Activated CD4-positive, alpha-beta memory T cell treated with anti-CD3 and anti-CD28 coated beads, Interleukin-2, amount 10 ng/mL, durations not matched to agents 7 days and 5 days (primary cell): ENCODE measurements at regions not wholly inside any gene's neighbourhood (a gene's known extent, or its start where the extent isn't known, plus 50 kb on each side); places are given as distances from the start of the nearest gene placed in this dataset.
A peak's percentile ranks its signal among the peaks of the same experiment; 100 is the strongest.
"Not testable (repeated sequence)": the region's sequence is repeated elsewhere in the genome, so short reads cannot be mapped to it uniquely, and the experiment has no call there.

Source experiments
- CTCF ChIA-PET: fragments of 350-600 bp; sonication (Branson Sonifier 250); formaldehyde crosslinking; loops from one replicate; lab custom pipeline; 2021; ENCODE audit warnings: antibody characterized with exemption, inconsistent platforms; lab: Charles Lee
- POLR2A ChIA-PET: fragments of 350-600 bp; sonication (Branson Sonifier 250); formaldehyde crosslinking; loops from one replicate; lab custom pipeline; 2021; ENCODE audit warnings: antibody characterized with exemption; lab: Charles Lee
- DNase-seq: peaks from one replicate; pipeline ENCODE4 v3.0.0-alpha.2; 2020
- H3K27ac Mint-ChIP-seq: one replicate; pipeline ENCODE4 v1.8.0; 2021; ENCODE audit warnings: mild to moderate bottlenecking, mixed read lengths
- H3K27me3 Mint-ChIP-seq: one replicate; pipeline ENCODE4 v1.8.0; 2021; ENCODE audit warnings: mixed read lengths
- H3K36me3 Mint-ChIP-seq: one replicate; pipeline ENCODE4 v1.8.0; 2021; ENCODE audit warnings: low read depth, mixed read lengths
- H3K4me1 Mint-ChIP-seq: one replicate; pipeline ENCODE4 v1.8.0; 2021; ENCODE audit warnings: mixed read lengths
- H3K4me3 Mint-ChIP-seq: one replicate; pipeline ENCODE4 v1.8.0; 2021; ENCODE audit warnings: mild to moderate bottlenecking, mixed read lengths
- H3K9me3 Mint-ChIP-seq: one replicate; pipeline ENCODE4 v1.8.0; 2021; ENCODE audit warnings: mixed read lengths

DNA sequence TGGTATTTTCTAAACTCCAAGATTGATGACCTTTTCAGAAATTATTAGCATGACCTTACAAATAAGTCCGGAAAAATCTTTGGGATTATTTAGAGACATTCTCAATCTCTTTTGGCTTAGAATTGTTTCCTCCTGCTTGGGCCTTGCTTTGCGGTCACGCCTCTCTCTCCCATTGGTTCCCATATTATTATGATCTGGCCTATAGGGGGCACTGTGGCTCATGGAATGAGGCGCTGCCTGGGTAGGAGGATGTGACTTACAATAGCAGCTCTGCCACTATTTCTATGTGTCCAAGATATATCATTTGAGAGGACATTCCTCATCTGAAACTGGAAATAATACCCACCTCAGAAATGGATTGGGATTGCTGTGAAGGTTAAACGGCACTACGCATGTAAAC lies 464.9 kb downstream of the MFSD1 start:
- no peaks in the 10 kb centered on the region for H3K36me3 Mint-ChIP-seq
- H3K4me3 Mint-ChIP-seq, result no peak overlapping the region
- H3K4me1 Mint-ChIP-seq, result peaks cover 2% of the 10 kb centered on the region
- no peak for DNase-seq
- CTCF ChIA-PET, result interaction anchor here (0.7 to 1.4 kb wide), 2 partner anchors 10 to 11 kb away, joined by 3 to 6 read pairs; no protein-coding TSS in a partner anchor
- H3K9me3 Mint-ChIP-seq, result no peaks in the 10 kb centered on the region
- POLR2A ChIA-PET, result no interaction called here
- H3K27ac Mint-ChIP-seq, result no peak overlapping the region
- no peaks in the 10 kb centered on the region for H3K27me3 Mint-ChIP-seq

DNA sequence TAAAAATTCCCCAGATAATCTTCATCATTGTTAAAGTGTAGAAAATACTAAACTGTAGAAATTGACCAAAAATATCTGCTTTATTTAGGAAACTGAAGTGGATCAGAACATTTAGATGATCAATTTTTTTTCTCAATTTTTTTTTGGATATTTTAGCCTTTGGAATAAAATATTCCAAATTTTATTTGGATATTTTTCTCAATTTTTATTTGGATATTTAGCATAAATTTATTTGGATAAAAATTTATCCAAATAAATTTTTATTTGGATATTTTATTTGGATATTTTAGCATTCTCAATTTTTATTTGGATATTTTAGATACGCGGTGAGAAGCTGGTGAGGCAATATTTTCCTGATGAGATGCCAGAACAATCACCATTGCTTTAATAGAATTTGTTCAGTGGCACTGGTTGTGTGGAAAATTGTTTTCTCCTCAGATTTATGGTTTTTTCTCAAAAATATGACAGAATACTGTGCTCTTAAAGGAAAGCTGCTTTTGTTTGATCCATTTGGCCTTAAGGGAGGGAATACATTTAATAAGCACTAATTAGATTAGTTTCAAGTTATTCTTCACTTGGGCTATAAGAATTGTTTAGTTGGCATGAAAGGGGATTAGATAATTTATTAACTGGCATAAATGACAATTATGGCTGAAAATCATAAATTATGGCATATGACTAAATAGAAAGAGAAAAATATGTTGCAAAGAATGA lies 470.1 kb downstream of the MFSD1 start:
- DNase-seq, result no peak
- no peaks in the 10 kb centered on the region for H3K27me3 Mint-ChIP-seq
- no peaks in the 10 kb centered on the region for H3K4me1 Mint-ChIP-seq
- H3K9me3 Mint-ChIP-seq, result no peaks in the 10 kb centered on the region
- ChIA-PET POLR2A (no interaction called here), CTCF (no interaction called here)
- H3K36me3 Mint-ChIP-seq, result no peaks in the 10 kb centered on the region
- H3K27ac Mint-ChIP-seq, result no peak overlapping the region
- H3K4me3 Mint-ChIP-seq, result no peak overlapping the region

- POLR2A ChIA-PET, result no interaction called here
- Mint-ChIP-seq H3K4me3 (no peak overlapping the region), H3K27ac (no peak overlapping the region), H3K9me3 (no peaks in the 10 kb centered on the region), H3K36me3 (no peaks in the 10 kb centered on the region), H3K4me1 (no peaks in the 10 kb centered on the region), H3K27me3 (no peaks in the 10 kb centered on the region)
- CTCF ChIA-PET, result no interaction called here
- no peak for DNase-seq
Measured at GRCh38 chr3:159273070-159273469, 471.2 kb downstream of the MFSD1 start.

GRCh38 chr3:159273608-159274007 lies 471.8 kb downstream of the MFSD1 start:
- Mint-ChIP-seq H3K27me3 (no peaks in the 10 kb centered on the region), H3K4me3 (no peak overlapping the region), H3K27ac (no peak overlapping the region), H3K9me3 (no peaks in the 10 kb centered on the region), H3K4me1 (no peaks in the 10 kb centered on the region), H3K36me3 (no peaks in the 10 kb centered on the region)
- DNase-seq, result peak; percentile 25
- CTCF ChIA-PET, result no interaction called here
- POLR2A ChIA-PET, result no interaction called here

DNA sequence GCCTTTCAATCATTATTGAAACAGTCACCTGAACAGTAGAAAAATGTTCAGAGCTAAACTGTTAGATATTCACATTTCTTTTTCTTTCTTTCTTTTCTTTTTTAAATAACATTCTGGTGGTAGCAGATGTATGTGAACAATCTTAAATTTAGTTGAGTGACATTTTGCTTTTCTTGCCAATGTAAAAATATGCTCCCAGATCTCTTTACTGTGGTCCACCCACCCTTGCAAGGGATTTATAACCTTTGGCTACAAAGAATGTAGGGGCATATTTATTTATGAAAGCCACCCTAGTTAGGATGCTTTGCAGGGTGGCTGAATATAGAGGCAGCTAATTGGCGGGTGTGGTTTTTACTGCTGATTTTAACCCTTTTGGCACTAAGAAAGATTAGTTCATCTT lies 473.9 kb downstream of the MFSD1 start:
- POLR2A ChIA-PET, result no interaction called here
- Mint-ChIP-seq H3K27ac (no peak overlapping the region), H3K4me1 (no peaks in the 10 kb centered on the region), H3K36me3 (no peaks in the 10 kb centered on the region), H3K9me3 (no peaks in the 10 kb centered on the region), H3K4me3 (no peak overlapping the region), H3K27me3 (no peaks in the 10 kb centered on the region)
- DNase-seq, result no peak
- CTCF ChIA-PET, result no interaction called here

GRCh38 chr3:159277814-159278213 lies 476.0 kb downstream of the MFSD1 start:
- ChIA-PET CTCF (interaction anchor here (1.1 kb wide), 1 partner anchor 11 kb away, joined by 3 read pairs; no protein-coding TSS in a partner anchor), POLR2A (no interaction called here)
- Mint-ChIP-seq H3K9me3 (no peaks in the 10 kb centered on the region), H3K27ac (no peak overlapping the region), H3K27me3 (no peaks in the 10 kb centered on the region), H3K4me3 (no peak overlapping the region), H3K4me1 (no peaks in the 10 kb centered on the region), H3K36me3 (no peaks in the 10 kb centered on the region)
- DNase-seq, result no peak

GRCh38 chr3:159280386-159281191 lies 478.7 kb downstream of the MFSD1 start:
- no peak overlapping the region for H3K4me3 Mint-ChIP-seq
- no peaks in the 10 kb centered on the region for H3K9me3 Mint-ChIP-seq
- no peaks in the 10 kb centered on the region for H3K4me1 Mint-ChIP-seq
- DNase-seq, result no peak
- no peaks in the 10 kb centered on the region for H3K36me3 Mint-ChIP-seq
- no peaks in the 10 kb centered on the region for H3K27me3 Mint-ChIP-seq
- ChIA-PET CTCF (no interaction called here), POLR2A (no interaction called here)
- H3K27ac Mint-ChIP-seq, result no peak overlapping the region

DNA sequence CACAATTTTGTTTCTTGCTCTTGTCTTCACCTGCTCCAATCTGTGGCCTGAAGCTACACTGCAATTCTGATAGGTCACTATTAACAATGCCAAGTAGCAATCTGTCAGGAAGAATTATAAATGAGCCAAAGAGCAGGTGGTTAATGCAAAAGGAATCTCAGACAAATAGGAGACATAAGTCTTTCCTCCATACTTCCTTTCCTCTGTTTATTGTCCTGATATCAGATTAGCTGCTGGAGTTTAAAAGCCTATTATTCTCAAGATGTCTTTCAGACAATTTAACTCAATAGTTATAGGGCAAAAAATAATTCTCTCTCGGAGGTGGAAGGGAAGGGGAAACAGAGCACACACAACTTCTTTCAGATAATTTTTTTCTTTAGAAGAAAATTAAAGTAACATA lies 491.6 kb downstream of the MFSD1 start:
- no peak overlapping the region for H3K27ac Mint-ChIP-seq

GRCh38 chr3:159301961-159302360 lies 500.1 kb downstream of the MFSD1 start:
- DNase-seq, result no peak
- no peak overlapping the region for H3K27ac Mint-ChIP-seq
- H3K4me1 Mint-ChIP-seq, result no peaks in the 10 kb centered on the region
- H3K4me3 Mint-ChIP-seq, result no peak overlapping the region
- ChIA-PET CTCF (no interaction called here), POLR2A (no interaction called here)
- no peaks in the 10 kb centered on the region for H3K27me3 Mint-ChIP-seq
- H3K36me3 Mint-ChIP-seq, result no peaks in the 10 kb centered on the region
- H3K9me3 Mint-ChIP-seq, result peaks cover 2% of the 10 kb centered on the region

More for the DNA sequence above, 491.6 kb downstream of the MFSD1 start:
- ChIA-PET POLR2A (no interaction called here), CTCF (no interaction called here)
- H3K9me3 Mint-ChIP-seq, result peaks cover 2% of the 10 kb centered on the region
- no peaks in the 10 kb centered on the region for H3K36me3 Mint-ChIP-seq
- no peak overlapping the region for H3K4me3 Mint-ChIP-seq
- DNase-seq, result no peak
- H3K27me3 Mint-ChIP-seq, result no peaks in the 10 kb centered on the region
- H3K4me1 Mint-ChIP-seq, result no peaks in the 10 kb centered on the region

DNA sequence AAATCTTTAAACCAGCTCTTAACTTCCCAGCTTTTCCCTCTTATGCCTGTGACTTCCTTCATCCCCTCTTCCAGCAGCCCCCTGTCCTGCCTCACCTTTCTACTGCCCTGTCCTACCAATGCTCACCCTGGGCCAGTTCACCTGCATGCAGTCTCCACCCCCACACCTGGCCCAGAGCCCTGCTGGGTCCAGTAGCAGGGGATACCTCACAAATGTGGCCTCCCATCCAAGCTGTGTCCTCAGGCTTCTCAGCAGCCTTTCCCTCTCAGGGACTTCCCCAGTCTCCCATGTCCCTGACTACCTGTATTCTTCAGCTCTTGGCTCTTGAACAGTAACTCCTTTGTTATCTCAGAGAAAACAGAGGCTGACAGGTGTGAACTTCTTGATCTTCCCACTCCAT lies 503.2 kb downstream of the MFSD1 start:
- Mint-ChIP-seq H3K36me3 (no peaks in the 10 kb centered on the region), H3K9me3 (peaks cover 2% of the 10 kb centered on the region), H3K27ac (no peak overlapping the region), H3K27me3 (no peaks in the 10 kb centered on the region), H3K4me3 (no peak overlapping the region), H3K4me1 (no peaks in the 10 kb centered on the region)
- POLR2A ChIA-PET, result no interaction called here
- CTCF ChIA-PET, result interaction anchor here (0.8 kb wide), 1 partner anchor 16 kb away, joined by 3 read pairs; no protein-coding TSS in a partner anchor
- DNase-seq, result no peak

DNA sequence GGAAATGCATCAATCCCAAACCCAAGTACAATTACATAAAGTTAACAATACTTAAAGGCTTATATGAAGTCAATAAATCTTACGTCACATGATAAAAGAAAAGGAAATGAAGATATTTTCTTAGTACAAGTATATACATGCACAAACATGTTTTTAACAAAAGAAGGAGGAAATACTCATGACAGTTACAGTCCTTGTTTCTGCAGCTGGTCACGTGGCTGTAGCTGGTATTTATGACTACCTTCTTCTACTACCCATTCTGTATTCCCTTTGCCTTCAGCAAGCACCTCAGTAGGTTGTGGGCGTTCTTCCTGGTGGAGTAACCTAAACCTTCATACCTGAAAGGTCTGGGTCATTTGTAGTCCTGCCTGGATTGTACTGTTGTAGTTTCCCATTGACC lies 514.9 kb downstream of the MFSD1 start:
- H3K4me1 Mint-ChIP-seq, POLR2A ChIA-PET, H3K27ac Mint-ChIP-seq, H3K4me3 Mint-ChIP-seq, CTCF ChIA-PET, DNase-seq, H3K9me3 Mint-ChIP-seq, H3K36me3 Mint-ChIP-seq, H3K27me3 Mint-ChIP-seq: not testable (repeated sequence)

- H3K27ac Mint-ChIP-seq, result no peak overlapping the region
- no peaks in the 10 kb centered on the region for H3K36me3 Mint-ChIP-seq
- H3K4me1 Mint-ChIP-seq, result no peaks in the 10 kb centered on the region
- no peak overlapping the region for H3K4me3 Mint-ChIP-seq
- ChIA-PET POLR2A (no interaction called here), CTCF (no interaction called here)
- no peaks in the 10 kb centered on the region for H3K9me3 Mint-ChIP-seq
- no peak for DNase-seq
- no peaks in the 10 kb centered on the region for H3K27me3 Mint-ChIP-seq
Measured at GRCh38 chr3:159319156-159319555, 517.3 kb downstream of the MFSD1 start.

DNA sequence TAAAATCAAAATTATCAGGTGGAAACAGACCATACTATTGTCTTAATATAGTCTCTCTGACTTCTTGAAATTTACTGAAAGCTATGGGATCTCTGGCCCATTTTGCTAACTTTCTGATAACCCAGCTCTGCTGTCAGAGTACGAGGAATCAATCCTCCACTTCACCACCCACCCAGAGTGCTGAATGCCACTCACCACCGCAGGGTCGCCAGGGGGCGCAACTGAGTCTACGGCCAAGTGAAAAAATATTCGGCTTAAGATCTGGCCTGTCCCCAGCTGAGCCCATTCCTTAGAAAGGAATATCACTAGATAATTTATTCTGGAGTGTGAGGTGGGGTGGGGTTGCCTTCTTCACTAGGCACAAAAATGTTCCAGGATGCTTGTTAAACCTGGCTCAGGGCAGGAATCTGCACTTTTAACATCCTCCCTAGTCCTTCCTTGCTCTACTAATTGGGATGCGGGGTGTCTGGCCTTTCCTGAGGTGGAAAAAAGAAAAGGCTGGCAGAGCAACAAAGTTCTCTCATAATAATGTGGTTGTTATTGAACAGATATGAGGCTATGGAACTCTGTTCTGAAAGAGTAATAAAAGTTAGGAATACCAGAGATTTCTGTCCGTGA lies 520.6 kb downstream of the MFSD1 start:
- ChIA-PET POLR2A (no interaction called here), CTCF (no interaction called here)
- no peak overlapping the region for H3K4me3 Mint-ChIP-seq
- no peak overlapping the region for H3K27ac Mint-ChIP-seq
- peak; percentile 24 for DNase-seq
- H3K36me3 Mint-ChIP-seq, result no peaks in the 10 kb centered on the region
- no peaks in the 10 kb centered on the region for H3K4me1 Mint-ChIP-seq
- H3K9me3 Mint-ChIP-seq, result no peaks in the 10 kb centered on the region
- H3K27me3 Mint-ChIP-seq, result no peaks in the 10 kb centered on the region
